B cell (primary cell): ENCODE measurements at regions not wholly inside any gene's neighbourhood (a gene's known extent, or its start where the extent isn't known, plus 50 kb on each side); places are given as distances from the start of the nearest gene placed in this dataset.

ENCODE experiments used
- EZH2 ChIP-seq: IDR thresholded peaks from 2 replicates; pipeline ENCODE4 v1.6.1; 2012; ENCODE audit warnings: borderline replicate concordance, low read depth, mild to moderate bottlenecking, moderate library complexity, low read length; ENCODE audit not compliant: insufficient read depth, poor library complexity, severe bottlenecking
- TF ChIP-seq, protein P1 (sequence below): fragments of 200-600 bp; IDR thresholded peaks from one replicate; pipeline ENCODE4 v1.8.0; 2022; ENCODE audit warnings: antibody characterized with exemption, mild to moderate bottlenecking

DNA sequence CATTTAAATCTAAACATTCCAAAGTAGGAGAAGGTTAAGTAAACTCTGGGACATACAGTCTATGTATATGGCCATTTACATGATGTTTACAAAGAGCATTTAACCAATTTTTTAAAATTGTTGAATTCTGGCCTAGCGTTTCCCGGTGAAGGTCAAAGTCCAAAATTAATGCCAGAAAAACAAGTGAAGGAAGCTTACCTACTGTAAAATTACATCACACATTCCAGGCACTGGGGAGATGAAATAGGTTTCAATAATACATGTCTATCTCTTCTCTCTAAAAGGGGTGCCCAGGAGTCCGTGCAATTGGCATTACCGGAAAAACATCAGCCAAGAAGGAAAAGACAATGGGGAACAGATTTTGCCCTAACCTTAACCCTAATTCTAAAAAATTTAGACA lies 358.8 kb downstream of the VPS13C start:
- TF ChIP-seq, protein P1, sequence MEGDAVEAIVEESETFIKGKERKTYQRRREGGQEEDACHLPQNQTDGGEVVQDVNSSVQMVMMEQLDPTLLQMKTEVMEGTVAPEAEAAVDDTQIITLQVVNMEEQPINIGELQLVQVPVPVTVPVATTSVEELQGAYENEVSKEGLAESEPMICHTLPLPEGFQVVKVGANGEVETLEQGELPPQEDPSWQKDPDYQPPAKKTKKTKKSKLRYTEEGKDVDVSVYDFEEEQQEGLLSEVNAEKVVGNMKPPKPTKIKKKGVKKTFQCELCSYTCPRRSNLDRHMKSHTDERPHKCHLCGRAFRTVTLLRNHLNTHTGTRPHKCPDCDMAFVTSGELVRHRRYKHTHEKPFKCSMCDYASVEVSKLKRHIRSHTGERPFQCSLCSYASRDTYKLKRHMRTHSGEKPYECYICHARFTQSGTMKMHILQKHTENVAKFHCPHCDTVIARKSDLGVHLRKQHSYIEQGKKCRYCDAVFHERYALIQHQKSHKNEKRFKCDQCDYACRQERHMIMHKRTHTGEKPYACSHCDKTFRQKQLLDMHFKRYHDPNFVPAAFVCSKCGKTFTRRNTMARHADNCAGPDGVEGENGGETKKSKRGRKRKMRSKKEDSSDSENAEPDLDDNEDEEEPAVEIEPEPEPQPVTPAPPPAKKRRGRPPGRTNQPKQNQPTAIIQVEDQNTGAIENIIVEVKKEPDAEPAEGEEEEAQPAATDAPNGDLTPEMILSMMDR, result no peak
- TF ChIP-seq EZH2, result no peak
